NCI-H2227 treated with DMSO at 0.1 percent for 48 hours (cell line): ENCODE measurements at regions not wholly inside any gene's neighbourhood (a gene's known extent, or its start where the extent isn't known, plus 50 kb on each side); places are given as distances from the start of the nearest gene placed in this dataset.
"Not testable (repeated sequence)": the region's sequence is repeated elsewhere in the genome, so short reads cannot be mapped to it uniquely, and the experiment has no call there.

Source experiments
- DNase-seq: peaks from one replicate; lab custom pipeline; 2025; lab: John Stamatoyannopoulos, UW

DNA sequence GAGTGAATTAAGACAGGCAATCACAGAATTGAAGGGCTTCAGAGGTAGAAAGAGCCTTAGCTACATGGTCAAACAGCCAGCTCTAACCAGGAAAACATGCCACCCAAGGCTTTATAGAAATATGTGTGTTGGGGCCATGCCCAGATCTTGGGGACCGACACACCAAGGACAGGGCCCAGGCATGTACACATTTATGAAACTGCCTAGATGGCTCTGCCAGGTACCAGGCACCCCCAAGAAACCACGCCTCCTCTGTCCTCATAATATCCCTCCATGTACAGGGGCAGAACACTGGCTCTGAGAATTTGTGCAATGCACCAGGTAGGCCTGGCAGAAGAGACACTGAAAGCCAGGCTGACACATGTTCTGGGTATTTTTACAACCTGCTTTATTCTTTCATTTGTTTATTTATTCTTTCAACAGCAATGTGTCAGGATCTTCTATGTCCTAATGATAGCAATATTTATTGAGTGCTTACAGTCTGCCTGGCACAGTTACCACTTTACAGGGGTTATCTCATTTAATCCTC lies 137.9 kb upstream of the LSM14A start:
- DNase-seq: no peak

DNA sequence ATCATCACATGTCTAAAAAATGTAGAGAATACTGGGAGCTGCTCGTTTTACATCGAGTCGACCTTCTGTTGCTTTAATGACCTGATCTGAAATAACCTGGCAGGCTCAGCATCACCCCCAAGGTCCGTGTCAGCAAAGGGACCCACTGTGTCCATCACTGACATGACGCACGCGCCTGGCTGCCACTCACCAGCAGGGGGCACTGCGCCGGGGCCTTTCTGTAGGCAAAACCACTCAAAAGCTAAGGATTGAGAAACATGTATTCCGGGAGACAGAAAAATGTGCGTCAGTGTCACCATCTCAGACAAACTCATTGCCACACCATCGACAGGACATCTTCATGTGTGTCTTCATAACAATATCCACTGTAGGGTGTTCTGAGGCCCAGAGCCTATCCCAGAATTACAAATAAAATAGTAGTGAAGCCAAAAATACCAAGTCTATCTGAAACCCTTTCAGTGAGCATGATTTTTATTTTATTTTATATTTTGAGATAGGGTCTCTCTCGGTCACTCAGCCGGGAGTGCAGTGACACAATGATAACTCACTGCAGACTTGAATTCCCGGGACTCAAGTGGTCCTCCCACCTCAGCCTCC lies 130.3 kb upstream of the LSM14A start:
- DNase-seq: peak; percentile 33

DNA sequence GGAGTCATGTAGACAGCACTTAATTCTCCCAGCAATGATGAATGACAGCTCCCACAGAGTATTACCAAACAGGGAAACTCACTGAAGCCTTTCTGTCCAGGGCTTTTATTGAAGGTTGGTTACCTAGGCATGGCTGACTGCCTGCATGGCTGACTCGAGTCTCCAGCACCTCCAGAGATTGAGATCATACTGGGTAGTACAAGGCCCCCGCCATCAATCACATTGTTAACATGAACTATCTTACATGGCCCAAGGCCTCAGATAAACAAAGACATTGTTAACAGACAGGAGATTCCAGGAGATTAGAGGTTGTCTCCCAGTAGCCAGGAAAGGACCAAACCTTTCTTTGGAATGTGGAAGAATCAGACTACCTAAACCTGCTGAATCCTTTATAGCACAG lies 128.3 kb upstream of the LSM14A start:
- DNase-seq: no peak

DNA sequence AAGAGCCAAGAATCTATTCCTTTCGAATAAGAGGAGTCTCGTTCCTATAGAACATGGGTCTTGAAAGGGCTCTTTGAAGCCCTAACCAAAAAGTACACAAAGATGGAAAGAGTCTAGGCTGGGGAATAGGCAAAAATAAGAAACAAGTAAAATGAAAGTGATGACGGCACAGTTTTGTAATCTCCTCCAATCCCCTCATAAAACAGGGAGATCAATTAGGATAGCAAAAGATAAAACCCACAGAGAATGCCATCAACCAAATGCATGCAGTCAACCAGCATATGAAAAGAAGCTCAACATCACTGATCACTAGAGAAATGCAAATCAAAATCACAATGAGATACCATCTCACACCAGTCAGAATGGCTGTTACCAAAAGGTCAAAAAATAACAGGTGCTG lies 122.4 kb upstream of the LSM14A start:
- no peak for DNase-seq

DNA sequence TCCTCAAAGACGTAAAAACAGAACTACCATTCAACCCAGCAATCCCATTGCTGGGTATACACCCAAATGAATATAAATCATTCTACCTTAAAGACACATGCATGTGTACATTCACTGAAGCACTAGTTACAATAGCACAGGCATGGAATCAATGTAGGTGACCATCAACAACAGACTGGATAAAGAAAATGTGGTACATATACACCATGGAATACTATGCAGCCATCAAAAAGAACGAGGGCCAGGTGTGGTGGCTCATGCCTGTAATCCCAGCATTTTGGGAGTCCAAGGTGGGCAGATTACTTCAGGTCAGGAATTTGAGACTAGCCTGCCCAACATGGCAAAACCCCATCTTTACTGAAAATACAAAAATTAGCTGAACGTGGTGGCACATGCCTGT lies 121.9 kb upstream of the LSM14A start:
- not testable (repeated sequence) for DNase-seq

GRCh38 chr19:34051255-34051654 lies 121.0 kb upstream of the LSM14A start:
- no peak for DNase-seq

DNA sequence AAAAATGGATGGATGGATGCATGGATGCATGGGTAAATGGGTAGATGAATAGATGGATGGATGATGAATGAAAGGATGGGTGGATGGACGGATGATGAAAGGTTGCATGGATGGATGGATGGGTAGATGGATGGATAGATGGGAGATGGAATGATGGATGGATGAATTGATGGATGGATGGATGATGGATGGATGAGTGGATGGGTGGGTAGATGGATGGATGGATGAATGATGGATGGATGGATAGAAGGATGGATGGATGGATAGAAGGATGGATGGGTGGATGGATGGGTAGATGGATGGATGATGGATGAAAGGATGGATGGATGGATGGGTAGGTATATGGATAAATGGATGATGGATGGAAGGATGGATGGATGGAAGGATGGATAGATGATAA lies 115.1 kb upstream of the LSM14A start:
- DNase-seq: no peak

- no peak for DNase-seq
These were observed 106.2 kb upstream of the LSM14A start for GRCh38 chr19:34066007-34066643.

- no peak for DNase-seq
These were observed 104.4 kb upstream of the LSM14A start for GRCh38 chr19:34067861-34068271.

DNA sequence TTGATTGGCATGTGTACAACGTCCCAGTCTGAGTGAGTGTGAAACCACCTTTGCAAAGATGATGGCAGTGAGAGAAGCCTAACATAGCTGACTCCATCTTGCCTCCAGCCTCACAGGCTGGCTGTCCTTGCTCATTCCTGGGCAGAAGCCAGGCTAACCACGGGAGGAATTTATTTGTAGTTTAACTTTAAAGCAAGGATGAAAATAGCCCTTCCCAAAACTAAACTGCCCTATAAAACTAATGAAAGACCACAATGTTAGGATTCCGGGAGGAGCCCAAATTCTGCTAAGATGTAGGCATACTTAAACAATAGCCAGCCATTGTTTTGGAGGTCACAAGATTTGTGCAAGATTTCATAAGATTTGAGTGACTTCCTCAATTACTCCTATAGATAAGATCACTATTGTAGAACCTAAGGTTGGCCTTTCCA lies 96.6 kb upstream of the LSM14A start:
- DNase-seq: no peak

- no peak for DNase-seq
These were observed 89.8 kb upstream of the LSM14A start for GRCh38 chr19:34082289-34083077.

- DNase-seq: no peak
These were observed 87.7 kb upstream of the LSM14A start for GRCh38 chr19:34084396-34085145.

DNA sequence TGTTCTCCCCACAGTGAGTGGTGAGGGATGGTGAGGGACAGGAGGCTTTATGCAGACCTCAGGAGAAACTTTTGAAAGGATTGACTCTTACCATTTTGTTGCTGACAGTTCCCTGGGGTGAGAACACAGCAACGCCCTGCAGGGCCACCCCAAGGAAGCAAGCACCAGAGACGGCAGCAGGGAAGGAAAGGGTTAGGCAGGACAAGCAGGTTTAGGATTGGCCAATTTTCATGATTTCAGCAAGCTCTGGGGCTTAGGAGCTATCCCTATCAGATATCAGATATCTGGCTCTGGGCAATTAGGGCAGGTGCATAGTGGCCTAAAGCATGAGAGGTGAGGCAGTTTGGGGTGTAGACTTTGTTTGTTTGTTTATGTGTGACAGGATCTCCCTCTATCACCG lies 87.0 kb upstream of the LSM14A start:
- no peak for DNase-seq

GRCh38 chr19:34088292-34088691 lies 84.0 kb upstream of the LSM14A start:
- DNase-seq: no peak

DNA sequence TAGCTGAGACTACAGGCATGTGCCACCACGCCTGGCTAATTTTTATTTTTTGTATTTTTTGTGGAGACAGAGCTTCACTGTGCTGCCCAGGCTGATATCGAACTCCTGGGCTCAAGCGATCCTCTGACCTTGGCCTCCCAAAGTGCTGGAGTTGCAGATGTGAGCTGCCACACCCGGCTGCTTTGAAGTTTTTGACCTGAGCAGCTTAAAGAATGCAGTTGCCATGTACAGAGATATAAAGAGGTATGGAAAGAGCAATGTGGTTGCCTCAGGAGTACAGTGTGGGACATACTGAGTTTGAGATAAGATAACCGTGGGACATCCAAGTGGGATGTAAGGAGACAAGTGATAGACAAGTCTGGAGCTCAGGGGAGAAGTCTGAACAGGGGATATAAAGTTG lies 82.7 kb upstream of the LSM14A start:
- DNase-seq: no peak

DNA sequence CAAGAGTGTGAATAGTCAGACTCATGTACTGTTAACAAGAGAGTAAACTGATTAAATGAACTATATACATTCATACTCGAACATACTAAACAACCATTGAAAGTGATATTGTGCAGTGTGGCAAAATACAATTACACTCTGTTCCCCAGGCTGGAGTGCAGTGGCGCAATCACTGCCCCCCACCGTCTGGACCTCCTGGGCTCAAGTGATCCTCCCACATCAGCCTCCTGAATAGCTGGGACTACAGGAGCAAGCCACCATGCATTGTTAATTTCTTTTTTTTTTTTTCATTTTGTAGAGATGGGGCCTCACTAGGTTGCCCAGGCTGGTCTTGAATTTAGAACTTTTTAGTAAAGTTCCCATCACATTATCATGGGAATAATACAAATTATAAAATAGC lies 77.3 kb upstream of the LSM14A start:
- DNase-seq: no peak

GRCh38 chr19:34095411-34095810 lies 76.9 kb upstream of the LSM14A start:
- not testable (repeated sequence) for DNase-seq

- DNase-seq: peak; percentile 90
These were observed 76.0 kb upstream of the LSM14A start for GRCh38 chr19:34096020-34096915.

DNA sequence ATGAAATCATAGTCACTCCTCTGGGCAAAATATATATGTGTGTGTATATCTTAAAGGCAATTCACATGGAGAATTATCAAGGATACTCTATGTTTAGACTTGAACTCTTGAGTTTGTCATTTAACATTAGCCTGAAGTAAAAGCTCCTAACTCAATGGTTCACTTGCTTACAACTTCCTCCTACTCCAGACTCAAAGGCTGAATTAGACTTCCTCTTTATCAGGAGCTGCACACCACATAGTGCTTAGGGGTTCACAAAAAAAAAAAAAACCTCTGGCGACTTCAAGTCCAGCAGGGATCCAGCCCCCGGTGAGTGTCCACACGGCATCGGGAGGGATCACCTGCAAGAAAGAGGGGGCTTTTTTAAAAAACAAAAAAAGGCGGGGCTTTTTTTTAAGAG lies 68.2 kb upstream of the LSM14A start:
- no peak for DNase-seq

GRCh38 chr19:34104557-34104956 lies 67.7 kb upstream of the LSM14A start:
- DNase-seq: no peak

GRCh38 chr19:34109596-34109995 lies 62.7 kb upstream of the LSM14A start:
- DNase-seq: no peak
